KOPT-K1 (cell line): ENCODE measurements at regions not wholly inside any gene's neighbourhood (a gene's known extent, or its start where the extent isn't known, plus 50 kb on each side); places are given as distances from the start of the nearest gene placed in this dataset.

Source experiments
- H3K27ac ChIP-seq: fragments of 200-600 bp; sonication (generic); 2 replicates; pipeline ENCODE4 v1.5.1; 2016; ENCODE audit warnings: antibody characterized with exemption, mild to moderate bottlenecking, low read depth, low read length; ENCODE audit not compliant: poor library complexity, severe bottlenecking
- H3K36me3 ChIP-seq: fragments of 200-600 bp; sonication (generic); 2 replicates; pipeline ENCODE4 v1.5.1; 2017; ENCODE audit warnings: antibody characterized with exemption, mild to moderate bottlenecking, low read length, moderate library complexity; ENCODE audit not compliant: insufficient read depth
- H3K9me3 ChIP-seq: fragments of 200-600 bp; sonication (generic); 2 replicates; pipeline ENCODE4 v1.5.1; 2017; ENCODE audit warnings: antibody characterized with exemption, low read length, mild to moderate bottlenecking; ENCODE audit not compliant: insufficient read depth, poor library complexity, severe bottlenecking

DNA sequence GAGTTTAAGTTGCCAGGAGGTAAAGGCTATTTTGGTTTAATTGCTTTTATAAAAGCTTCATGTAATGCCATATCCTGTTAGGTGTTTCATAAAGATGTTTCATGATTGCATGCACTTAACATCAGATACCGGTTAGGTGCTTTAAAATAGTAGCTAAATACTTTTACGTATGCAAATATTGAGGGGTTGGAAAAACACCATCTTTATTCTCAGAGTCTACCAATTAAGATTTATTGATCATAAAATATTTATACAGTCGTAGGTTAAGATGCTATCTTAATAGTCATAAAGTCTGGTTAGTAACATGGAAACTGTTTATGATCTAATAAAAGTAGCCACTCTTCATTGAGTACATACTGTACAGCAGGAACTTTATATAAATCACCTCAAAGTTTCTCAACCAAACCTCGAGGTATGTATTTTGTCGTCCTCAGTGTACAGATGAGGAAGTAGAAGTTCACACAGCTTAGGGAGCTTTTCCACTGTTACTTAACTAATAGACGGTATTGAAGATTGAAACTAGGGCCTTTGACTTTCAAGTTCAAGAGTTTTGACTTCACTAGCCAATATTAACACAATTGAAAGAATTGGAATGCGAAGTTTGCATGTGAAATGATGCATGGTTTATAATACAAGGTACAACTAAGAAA is 897.1 kb downstream of the GATA3 start:
- H3K9me3 ChIP-seq = no peaks in the 10 kb centered on the region
- H3K36me3 ChIP-seq = no peaks in the 10 kb centered on the region
- H3K27ac ChIP-seq = no peak overlapping the region

DNA sequence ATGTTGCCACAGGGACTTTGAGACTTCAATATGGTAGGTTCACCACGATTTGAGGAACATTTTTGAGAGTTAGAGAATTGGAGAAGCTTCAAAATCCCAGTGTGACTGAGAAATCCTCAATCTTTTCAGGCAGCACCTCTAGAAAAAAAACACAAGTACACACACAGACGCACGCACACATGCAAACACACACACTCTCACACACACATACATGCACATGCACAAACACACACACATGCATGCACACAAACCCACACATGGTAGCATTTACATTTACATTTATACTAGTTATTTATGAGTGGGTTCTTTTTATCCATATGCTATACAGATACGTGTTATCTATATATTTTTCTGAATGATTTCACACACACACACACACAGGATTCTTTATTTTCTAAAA is 901.9 kb downstream of the GATA3 start:
- no peaks in the 10 kb centered on the region for H3K36me3 ChIP-seq

DNA sequence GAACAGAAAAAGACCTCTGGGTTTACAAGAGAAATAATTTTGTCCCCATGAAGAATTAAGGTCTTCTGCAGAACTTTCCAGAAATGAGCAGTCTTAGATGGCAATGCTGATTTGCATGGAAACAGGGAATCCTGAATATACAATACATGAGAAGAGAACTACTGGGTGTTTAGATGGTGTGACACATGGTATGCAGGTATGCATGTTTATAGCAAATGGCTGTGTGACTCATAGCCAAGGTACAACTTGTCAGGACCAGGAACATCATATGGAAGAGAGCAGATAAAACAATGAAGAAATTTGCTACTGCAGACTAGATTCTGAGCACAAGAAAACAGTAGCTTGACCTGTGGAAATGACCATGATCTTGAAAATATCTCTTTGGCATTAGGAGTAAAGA is 907.8 kb downstream of the GATA3 start:
- H3K27ac ChIP-seq = no peak overlapping the region
- H3K36me3 ChIP-seq = no peaks in the 10 kb centered on the region
- peaks cover 5% of the 10 kb centered on the region for H3K9me3 ChIP-seq

More for the DNA sequence above, 901.9 kb downstream of the GATA3 start:
- no peaks in the 10 kb centered on the region for H3K9me3 ChIP-seq
- H3K27ac ChIP-seq = no peak overlapping the region

DNA sequence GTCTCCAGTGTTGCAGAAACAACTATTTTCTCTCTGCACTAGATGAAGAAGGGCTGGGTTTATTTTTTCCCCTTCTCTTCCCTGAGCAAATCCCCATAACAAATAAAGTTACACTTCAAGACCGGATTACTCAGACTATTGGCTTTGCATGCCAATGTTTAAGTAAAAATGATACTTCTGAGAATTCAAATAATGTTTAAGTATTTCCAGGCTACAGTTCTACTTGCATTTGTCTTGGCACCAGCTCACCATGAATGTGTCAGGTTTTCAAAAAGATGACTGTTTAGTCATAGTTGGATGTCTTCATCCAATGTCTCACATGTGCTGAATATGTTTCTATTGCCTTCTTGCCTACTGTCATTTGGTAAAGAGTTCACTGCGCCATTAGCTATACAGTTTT is 912.6 kb downstream of the GATA3 start:
- Histone ChIP-seq H3K27ac (no peak overlapping the region), H3K9me3 (peaks cover 5% of the 10 kb centered on the region), H3K36me3 (no peaks in the 10 kb centered on the region)

DNA sequence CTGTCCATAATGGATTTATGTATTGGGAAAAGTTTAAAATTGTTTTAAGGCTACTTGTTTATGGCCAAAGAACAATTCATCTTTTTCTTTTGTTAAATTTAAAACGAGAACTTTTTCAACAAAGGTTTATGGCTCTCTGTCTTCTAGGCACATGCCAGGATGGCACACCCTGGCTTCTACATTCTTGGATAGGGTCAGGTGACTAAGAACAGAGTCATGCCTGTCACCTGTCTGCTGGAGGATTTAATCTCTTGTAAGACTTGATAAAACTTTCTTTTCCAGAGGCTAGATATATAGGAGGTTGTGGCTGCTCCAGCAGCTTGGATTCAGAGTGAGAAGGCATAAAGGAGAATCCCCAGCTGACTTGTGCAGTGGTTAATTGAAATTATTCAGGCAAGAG is 915.4 kb downstream of the GATA3 start:
- Histone ChIP-seq H3K9me3 (no peaks in the 10 kb centered on the region), H3K36me3 (no peaks in the 10 kb centered on the region), H3K27ac (no peak overlapping the region)

DNA sequence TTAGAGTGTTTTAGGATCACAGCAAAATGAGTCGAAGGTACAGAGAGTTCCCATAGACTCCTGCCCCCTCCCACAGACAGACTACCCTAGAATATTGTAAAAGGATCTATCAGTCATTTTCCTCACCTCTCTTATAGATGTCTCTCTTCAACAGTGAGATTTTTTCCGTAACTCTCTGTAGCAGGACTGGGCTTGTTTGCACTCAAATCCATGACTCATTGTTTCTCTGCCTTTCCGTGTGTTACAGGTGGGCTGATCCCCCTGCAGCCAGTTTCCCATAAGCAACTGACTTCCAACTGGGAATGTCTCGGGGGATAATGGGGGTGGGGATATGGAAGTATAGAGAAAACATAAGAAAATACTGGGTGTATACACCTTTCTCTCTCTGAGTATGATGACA is 921.0 kb downstream of the GATA3 start:
- Histone ChIP-seq H3K27ac (no peak overlapping the region), H3K36me3 (no peaks in the 10 kb centered on the region), H3K9me3 (no peaks in the 10 kb centered on the region)

DNA sequence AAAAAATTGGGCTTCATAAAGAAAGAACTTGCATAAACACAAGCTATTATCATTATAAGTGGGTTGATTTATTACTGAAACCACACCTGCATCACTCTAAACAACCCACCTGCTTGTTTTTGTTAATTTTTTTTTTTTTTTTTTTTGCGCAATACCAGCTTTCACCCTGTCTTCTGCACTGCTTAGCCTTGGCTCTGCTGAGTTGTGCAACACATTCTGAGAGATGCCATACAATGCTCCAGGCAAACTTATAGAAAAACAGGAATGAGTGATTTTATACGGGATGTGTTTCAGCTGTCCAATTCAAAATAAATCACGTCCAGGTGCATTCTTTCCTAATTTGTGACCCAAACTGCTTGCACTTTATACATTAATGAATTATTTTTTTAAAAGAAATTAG is 923.6 kb downstream of the GATA3 start:
- Histone ChIP-seq H3K27ac (no peak overlapping the region), H3K36me3 (no peaks in the 10 kb centered on the region)

DNA sequence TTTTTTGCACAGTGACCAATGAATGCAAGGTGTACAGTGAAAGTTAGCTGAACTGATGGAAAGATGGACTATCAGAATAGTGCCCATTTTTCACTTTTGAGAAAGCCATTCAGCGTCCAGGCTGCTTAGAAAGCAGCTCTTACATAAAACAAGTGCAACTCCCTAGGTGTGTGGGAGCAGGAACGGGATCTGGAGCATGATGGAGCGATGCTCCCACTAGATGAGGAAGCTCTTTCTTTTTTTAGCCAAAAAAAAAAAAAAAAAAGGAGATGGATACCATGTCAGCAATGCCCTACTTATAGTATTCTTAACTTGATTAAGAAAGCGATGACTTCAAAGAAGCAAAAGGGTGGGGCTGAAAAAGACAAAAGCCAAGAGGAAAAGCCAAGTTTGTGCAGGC is 925.5 kb downstream of the GATA3 start:
- no peaks in the 10 kb centered on the region for H3K36me3 ChIP-seq
- H3K9me3 ChIP-seq = no peaks in the 10 kb centered on the region
- no peak overlapping the region for H3K27ac ChIP-seq

More for the DNA sequence above, 923.6 kb downstream of the GATA3 start:
- no peaks in the 10 kb centered on the region for H3K9me3 ChIP-seq

DNA sequence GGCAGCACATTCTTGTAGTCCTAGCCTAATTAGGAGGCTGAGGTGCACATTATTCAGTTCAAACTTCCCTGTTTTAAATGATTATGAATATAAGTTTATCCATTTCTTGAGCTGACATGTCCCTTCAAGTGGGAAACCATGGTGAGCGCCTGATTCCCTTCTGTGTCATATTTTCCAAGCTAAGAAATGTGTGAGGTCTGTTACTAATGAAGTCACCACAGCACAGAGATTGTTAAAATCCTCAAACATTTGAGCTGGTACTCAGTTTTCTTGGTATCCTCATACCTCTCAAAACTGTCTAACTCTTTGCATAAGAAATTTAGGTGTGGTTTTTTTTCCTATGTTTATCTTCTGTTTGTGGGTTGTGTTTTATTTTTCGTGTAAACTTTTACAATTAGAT is 926.8 kb downstream of the GATA3 start:
- Histone ChIP-seq H3K27ac (no peak overlapping the region), H3K36me3 (no peaks in the 10 kb centered on the region), H3K9me3 (no peaks in the 10 kb centered on the region)

DNA sequence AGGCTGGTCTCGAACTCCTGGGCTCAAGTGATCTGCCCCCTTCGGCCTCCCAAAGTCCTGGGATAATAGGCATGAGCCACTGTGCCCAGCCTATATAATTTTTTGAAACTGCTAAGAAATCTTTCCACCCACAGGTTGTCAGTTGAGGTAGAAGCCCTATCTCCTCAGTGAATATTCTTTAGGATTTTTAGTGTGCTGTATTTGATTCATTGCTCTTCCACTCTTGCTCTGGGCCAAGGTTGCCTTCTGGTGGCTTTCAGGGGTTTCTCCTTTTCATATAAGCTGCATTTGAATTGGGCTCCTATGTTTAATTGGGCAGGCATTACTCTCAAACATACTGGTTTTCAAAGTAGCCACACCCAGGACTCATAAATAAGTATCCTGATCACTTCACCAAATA is 931.2 kb downstream of the GATA3 start:
- Histone ChIP-seq H3K27ac (no peak overlapping the region), H3K9me3 (no peaks in the 10 kb centered on the region), H3K36me3 (no peaks in the 10 kb centered on the region)

DNA sequence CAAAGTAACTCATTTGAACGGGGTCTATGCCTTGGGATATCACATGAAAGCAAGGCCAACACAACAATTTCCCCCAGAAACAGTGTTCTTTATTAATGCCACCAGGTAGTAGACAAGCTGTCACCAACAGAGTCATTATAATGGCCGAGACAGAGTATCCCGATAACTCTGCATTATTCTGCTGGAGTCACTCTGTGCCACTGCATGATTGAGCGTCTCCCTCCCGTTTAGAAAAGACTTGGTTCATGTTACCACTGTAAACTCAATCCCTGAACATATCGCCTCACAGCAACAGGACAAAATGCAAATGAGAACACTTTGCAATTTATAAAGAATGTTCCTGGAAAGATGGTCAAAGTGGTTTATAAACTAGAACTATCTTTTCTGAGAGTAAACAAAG is 932.5 kb downstream of the GATA3 start:
- Histone ChIP-seq H3K36me3 (no peaks in the 10 kb centered on the region), H3K9me3 (no peaks in the 10 kb centered on the region), H3K27ac (no peak overlapping the region)

DNA sequence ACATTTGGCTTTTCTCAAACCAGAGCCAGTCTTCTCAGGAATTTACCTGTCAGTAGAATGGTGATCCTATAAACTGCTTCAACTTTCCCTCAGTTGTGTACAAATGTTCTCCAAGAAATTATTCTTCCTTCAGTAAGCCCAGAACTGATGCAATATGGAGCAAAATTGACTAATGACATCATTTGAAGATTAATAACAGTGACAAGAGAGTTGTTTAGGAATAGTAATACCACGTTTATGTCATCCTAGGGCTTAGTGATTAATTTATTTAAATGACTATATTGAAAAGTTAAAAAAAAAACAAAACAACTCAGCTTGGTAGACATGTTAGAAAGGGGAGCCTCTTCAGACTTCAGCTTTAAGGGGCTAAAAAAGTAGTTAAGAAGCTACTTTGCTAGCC is 933.2 kb downstream of the GATA3 start:
- Histone ChIP-seq H3K9me3 (no peaks in the 10 kb centered on the region), H3K36me3 (no peaks in the 10 kb centered on the region), H3K27ac (no peak overlapping the region)

DNA sequence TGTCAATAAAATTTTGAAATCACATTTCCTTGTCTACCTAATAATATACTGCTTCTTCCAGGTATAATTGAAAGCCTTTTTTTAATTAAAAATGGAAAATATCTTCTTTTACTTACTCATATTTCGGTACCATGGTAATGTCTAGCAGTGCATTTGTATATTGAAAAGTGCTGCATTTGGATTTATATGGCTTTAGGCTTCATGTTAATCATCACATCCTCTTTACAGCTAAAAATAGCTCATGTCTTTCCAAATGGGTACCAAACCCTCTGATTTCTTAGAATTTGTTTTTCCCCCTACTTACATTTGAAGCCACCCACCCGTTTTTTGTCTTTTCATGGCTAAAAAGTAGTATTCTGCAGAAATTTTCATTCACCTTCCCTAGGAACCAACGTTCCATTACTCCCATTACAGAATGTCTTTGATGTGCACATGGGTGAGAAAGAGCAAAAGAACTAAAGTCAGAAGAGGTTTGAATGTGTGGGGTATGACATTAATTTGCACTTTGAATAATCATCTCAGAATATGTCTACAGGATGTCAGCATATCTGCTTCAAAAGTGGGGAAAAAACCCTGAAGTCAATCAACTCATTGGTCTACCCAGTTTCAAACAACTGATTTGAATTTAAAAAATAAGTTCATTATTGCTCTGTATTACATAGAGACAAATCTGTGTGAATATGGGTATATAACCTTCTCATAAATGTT is 935.9 kb downstream of the GATA3 start:
- H3K9me3 ChIP-seq = no peaks in the 10 kb centered on the region
- H3K36me3 ChIP-seq = no peaks in the 10 kb centered on the region
- no peak overlapping the region for H3K27ac ChIP-seq

DNA sequence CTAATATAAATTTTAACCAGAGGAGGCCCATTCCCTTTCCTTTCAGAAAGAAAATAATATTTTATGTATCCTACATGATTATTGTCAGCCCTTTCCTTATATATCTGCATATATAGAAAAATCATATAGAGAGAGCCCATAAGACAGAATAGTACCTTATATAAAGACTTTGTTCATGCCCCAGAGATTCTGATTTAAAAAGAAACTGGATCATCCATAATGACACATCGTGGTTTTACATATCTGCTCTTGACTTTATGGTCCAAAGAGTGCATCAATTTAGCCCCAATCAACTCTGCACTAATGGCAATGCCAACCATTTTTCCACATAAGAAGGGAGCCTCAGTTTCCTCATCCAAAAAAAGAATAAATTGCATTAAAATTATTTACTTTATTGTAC is 937.5 kb downstream of the GATA3 start:
- Histone ChIP-seq H3K36me3 (no peaks in the 10 kb centered on the region), H3K9me3 (no peaks in the 10 kb centered on the region), H3K27ac (no peak overlapping the region)

DNA sequence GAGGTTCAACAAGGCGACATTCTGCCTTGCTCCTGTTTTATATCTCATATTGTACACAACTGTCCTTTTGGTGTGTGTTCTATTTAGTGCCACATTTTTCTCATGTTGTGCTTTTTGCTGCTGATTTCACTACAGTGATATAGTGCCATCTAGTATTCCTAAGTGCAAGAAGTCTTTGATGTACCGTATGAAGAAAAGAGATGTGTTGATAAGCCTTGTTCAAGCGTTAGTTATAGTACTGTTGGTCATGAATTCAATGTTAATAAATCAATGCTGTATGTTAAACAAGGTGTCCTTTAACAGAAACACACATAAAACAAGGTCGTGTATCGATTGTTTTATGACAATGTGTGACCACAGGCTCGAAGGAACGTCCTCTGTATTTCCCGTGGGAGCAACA is 939.4 kb downstream of the GATA3 start:
- Histone ChIP-seq H3K27ac (no peak overlapping the region), H3K9me3 (no peaks in the 10 kb centered on the region)

DNA sequence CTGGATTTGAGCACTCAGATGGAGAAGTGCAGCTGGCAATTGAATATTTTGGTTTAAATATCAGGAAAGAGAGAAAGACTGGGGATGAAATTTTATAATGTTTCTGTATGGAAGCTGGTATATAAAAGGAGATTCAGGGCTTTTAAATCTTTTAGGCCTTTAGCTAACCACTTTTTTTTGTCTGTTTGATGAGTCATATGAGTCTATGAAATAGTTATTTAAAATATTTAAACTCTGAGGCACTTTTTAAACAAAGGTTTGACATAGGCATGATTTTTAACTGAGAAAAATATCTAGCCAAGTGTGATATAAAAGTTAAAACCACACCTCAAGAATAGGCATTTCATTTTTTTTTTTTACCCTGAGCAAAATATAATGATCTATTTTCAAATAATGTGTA is 944.3 kb downstream of the GATA3 start:
- H3K27ac ChIP-seq = no peak overlapping the region
- H3K9me3 ChIP-seq = no peaks in the 10 kb centered on the region
- H3K36me3 ChIP-seq = no peaks in the 10 kb centered on the region

More for the DNA sequence above, 939.4 kb downstream of the GATA3 start:
- no peaks in the 10 kb centered on the region for H3K36me3 ChIP-seq
